Glomerular endothelial cell (primary cell): ENCODE measurements at regions not wholly inside any gene's neighbourhood (a gene's known extent, or its start where the extent isn't known, plus 50 kb on each side); places are given as distances from the start of the nearest gene placed in this dataset.
"Not testable (repeated sequence)": the region's sequence is repeated elsewhere in the genome, so short reads cannot be mapped to it uniquely, and the experiment has no call there.

ENCODE experiments used
- DNase-seq: peaks from one replicate; pipeline ENCODE4 v3.0.0-alpha.2; 2011; ENCODE audit warnings: low read depth, low spot score; ENCODE audit errors: extremely low read depth

GRCh38 chr16:61195006-61195405 is 841.2 kb downstream of the CDH8 start:
- no peak for DNase-seq

GRCh38 chr16:61194573-61194972 is 841.7 kb downstream of the CDH8 start:
- DNase-seq = no peak

- DNase-seq = no peak
Observed at GRCh38 chr16:61182391-61182790, 853.8 kb downstream of the CDH8 start.

GRCh38 chr16:61181982-61182381 is 854.3 kb downstream of the CDH8 start:
- no peak for DNase-seq

- DNase-seq = no peak
Observed at GRCh38 chr16:61179561-61179960, 856.7 kb downstream of the CDH8 start.

- DNase-seq = no peak
Observed at GRCh38 chr16:61165797-61166196, 870.4 kb downstream of the CDH8 start.

- DNase-seq = no peak
Observed at GRCh38 chr16:61150351-61150750, 885.9 kb downstream of the CDH8 start.

- no peak for DNase-seq
Observed at GRCh38 chr16:61149709-61150108, 886.5 kb downstream of the CDH8 start.

- DNase-seq = no peak
Observed at GRCh38 chr16:61148930-61149329, 887.3 kb downstream of the CDH8 start.

GRCh38 chr16:61146429-61146828 is 889.8 kb downstream of the CDH8 start:
- no peak for DNase-seq

- DNase-seq = no peak
Observed at GRCh38 chr16:61131447-61131846, 904.8 kb downstream of the CDH8 start.

GRCh38 chr16:61128545-61129323 is 907.5 kb downstream of the CDH8 start:
- no peak for DNase-seq

GRCh38 chr16:61105544-61105943 is 930.7 kb downstream of the CDH8 start:
- no peak for DNase-seq

GRCh38 chr16:61098505-61098904 is 937.7 kb downstream of the CDH8 start:
- DNase-seq = no peak

GRCh38 chr16:61091300-61091699 is 944.9 kb downstream of the CDH8 start:
- not testable (repeated sequence) for DNase-seq

GRCh38 chr16:61083711-61084110 is 952.5 kb downstream of the CDH8 start:
- DNase-seq = no peak

- no peak for DNase-seq
Observed at GRCh38 chr16:61074324-61074723, 961.9 kb downstream of the CDH8 start.

GRCh38 chr16:61057635-61058034 is 978.6 kb downstream of the CDH8 start:
- DNase-seq = no peak

- no peak for DNase-seq
Observed at GRCh38 chr16:61050547-61050946, 985.7 kb downstream of the CDH8 start.

- no peak for DNase-seq
Observed at GRCh38 chr16:61045931-61046330, 990.3 kb downstream of the CDH8 start.

GRCh38 chr16:61042737-61043136 is 993.5 kb downstream of the CDH8 start:
- DNase-seq = no peak

- no peak for DNase-seq
Observed at GRCh38 chr16:61030616-61031015, 1005.6 kb downstream of the CDH8 start.
